Fibroblast of pulmonary artery (primary cell): ENCODE measurements at regions not wholly inside any gene's neighbourhood (a gene's known extent, or its start where the extent isn't known, plus 50 kb on each side); places are given as distances from the start of the nearest gene placed in this dataset.

Experiments used
- DNase-seq: peaks from one replicate; pipeline ENCODE4 v3.0.0-alpha.2; 2010; ENCODE audit warnings: low read depth
- H3K4me3 ChIP-seq: replicated peaks from 2 replicates; pipeline ENCODE4 v1.5.1; 2011; ENCODE audit warnings: low read depth, mild to moderate bottlenecking, control low read depth, low read length, moderate library complexity
- TF ChIP-seq, protein P1 (sequence below): IDR thresholded peaks from 2 replicates; pipeline ENCODE4 v1.5.1; 2011; ENCODE audit warnings: mild to moderate bottlenecking, control low read depth, low read length, inconsistent platforms; ENCODE audit errors: missing control alignments

- DNase-seq = no peak
- H3K4me3 ChIP-seq = no peak overlapping the region
- TF ChIP-seq, protein P1, sequence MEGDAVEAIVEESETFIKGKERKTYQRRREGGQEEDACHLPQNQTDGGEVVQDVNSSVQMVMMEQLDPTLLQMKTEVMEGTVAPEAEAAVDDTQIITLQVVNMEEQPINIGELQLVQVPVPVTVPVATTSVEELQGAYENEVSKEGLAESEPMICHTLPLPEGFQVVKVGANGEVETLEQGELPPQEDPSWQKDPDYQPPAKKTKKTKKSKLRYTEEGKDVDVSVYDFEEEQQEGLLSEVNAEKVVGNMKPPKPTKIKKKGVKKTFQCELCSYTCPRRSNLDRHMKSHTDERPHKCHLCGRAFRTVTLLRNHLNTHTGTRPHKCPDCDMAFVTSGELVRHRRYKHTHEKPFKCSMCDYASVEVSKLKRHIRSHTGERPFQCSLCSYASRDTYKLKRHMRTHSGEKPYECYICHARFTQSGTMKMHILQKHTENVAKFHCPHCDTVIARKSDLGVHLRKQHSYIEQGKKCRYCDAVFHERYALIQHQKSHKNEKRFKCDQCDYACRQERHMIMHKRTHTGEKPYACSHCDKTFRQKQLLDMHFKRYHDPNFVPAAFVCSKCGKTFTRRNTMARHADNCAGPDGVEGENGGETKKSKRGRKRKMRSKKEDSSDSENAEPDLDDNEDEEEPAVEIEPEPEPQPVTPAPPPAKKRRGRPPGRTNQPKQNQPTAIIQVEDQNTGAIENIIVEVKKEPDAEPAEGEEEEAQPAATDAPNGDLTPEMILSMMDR = no peak
Observed at GRCh38 chr2:173463846-173464245, 109.2 kb downstream of the CDCA7 start.

- TF ChIP-seq, protein P1 = no peak
- no peak for DNase-seq
- no peak overlapping the region for H3K4me3 ChIP-seq
Observed at GRCh38 chr2:173467751-173468150, 113.1 kb downstream of the CDCA7 start.

DNA sequence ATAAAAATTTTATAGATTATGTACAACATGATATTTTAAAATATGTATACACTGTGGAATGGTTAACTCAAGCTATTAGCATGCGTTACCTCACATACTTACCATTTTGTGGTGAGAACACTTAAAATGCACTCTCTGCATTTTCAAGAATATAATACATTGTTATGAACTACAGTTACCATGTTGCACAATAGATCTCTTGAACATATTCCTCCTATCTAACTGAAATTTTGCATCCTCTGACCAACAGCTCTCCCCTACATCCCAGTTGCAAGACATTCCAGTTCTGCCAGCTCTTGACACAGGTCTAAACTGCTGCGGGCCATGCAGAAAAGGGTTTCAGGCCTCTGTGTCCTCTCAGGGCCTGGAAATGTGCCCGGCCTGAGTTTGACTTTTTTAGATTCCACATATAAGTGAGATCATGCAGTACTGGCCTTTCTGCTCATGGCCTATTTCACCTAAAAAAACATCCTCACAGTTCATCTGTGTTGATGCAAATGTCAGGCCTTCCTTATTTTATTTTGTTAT lies 113.7 kb downstream of the CDCA7 start:
- no peak overlapping the region for H3K4me3 ChIP-seq
- no peak for DNase-seq
- TF ChIP-seq, protein P1 = no peak

- DNase-seq = no peak
- no peak overlapping the region for H3K4me3 ChIP-seq
- TF ChIP-seq, protein P1 = no peak
Observed at GRCh38 chr2:173472112-173472511, 117.4 kb downstream of the CDCA7 start.

DNA sequence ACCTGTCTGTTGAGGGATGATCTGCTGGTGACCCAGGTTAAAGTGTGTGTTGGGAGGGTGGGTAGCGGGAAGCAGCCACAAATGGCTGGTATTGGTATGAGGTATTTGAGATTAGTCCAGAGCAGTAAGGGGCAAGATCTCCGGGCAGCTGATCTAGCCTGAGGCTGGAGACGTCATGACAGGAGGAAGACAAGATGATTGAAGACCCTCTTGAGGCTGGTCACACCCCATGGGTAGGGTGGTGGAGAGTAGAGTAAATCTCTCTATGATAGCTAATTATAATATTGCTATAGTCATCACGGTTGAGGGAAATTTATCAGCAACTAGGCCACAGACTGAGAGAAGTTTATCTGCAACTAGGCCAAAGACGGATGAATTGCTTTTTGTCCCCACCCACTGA lies 128.5 kb downstream of the CDCA7 start:
- DNase-seq = no peak
- H3K4me3 ChIP-seq = no peak overlapping the region
- TF ChIP-seq, protein P1 = no peak

DNA sequence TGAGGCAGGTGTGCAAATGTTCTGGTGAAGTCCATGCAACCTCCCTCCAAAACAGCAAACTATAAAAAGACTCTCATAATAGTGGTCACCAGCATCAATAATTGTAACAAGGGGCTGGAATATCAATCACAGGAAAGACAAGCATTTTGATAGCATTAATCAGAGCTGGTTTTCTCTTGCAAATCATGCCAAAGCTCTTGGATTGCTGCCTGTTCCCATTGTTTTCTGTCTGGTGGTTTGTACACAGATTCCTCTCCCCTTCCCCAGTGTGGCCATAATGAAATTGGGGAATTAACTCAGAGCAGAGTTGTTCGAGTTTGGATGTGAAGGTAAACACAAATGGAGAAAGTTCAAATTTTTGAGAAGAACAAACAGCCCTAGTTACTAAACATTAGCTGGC lies 134.2 kb downstream of the CDCA7 start:
- TF ChIP-seq, protein P1 = no peak
- DNase-seq = peak; percentile 21
- no peak overlapping the region for H3K4me3 ChIP-seq

DNA sequence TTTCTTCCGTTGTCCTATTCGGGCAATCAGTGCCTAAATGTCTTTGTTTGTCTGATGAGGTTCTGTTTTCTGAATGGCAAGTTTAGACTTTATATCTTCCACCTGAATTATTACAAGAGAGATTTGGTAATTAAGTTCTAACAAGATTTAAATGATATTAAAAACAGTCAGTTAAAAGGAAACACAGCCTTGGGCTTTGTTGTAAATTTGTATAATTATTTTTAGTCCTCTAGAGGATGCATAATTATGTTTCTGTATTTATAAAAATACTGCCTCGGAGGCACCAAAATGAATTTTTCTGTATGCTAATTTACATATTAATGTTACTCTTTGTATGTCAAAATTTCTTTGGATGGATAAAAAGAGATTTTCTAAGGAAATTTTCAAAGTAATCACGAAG lies 136.7 kb downstream of the CDCA7 start:
- no peak for DNase-seq
- TF ChIP-seq, protein P1 = no peak
- H3K4me3 ChIP-seq = no peak overlapping the region
